Activated effector memory CD4-positive, alpha-beta T cell treated with anti-CD3 and anti-CD28 coated beads, Interleukin-2, amount 50 U/mL, for 16 hours (primary cell): ENCODE measurements at regions not wholly inside any gene's neighbourhood (a gene's known extent, or its start where the extent isn't known, plus 50 kb on each side); places are given as distances from the start of the nearest gene placed in this dataset.
"Not testable (repeated sequence)": the region's sequence is repeated elsewhere in the genome, so short reads cannot be mapped to it uniquely, and the experiment has no call there.

ENCODE experiments used
- DNase-seq: peaks from one replicate; pipeline ENCODE4 v3.0.0-alpha.2; 2020

DNA sequence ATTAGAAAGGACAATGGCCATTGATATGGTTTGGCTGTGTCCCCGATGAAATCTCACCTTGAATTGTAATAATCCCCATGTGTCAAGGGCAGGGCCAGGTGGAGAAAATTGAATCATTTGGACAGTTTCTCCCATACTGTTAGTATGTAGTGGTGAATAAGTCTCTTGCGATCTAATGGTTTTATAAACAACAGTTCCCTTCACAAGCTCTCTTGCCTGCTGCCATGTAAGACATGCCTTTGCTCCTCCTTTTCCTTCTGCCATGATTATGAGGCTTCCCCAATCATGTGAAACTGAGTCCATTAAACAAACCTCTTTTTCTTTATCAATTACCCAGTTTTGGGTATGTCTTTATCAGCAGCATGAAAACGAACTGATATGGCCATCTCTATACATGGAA is 302.7 kb downstream of the SFMBT2 start:
- no peak for DNase-seq

DNA sequence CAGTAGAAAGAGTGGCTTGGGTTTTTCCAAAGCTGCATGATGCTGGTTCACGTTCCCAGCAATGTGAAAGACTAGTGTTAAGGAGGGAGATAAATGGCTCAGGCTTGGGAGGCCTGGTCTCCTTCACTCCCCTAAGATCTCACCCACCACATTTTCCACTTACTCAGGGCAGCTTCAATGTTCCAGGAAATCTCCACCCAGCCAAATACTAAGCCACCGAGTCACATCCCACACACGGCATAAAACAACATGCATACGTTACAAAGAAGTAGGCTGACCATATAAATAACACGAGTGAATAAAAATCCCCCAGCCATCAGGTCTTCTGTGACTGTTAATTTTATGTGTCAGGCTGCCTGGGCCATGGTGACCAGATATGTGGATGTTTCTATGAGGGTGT is 303.5 kb downstream of the SFMBT2 start:
- no peak for DNase-seq

DNA sequence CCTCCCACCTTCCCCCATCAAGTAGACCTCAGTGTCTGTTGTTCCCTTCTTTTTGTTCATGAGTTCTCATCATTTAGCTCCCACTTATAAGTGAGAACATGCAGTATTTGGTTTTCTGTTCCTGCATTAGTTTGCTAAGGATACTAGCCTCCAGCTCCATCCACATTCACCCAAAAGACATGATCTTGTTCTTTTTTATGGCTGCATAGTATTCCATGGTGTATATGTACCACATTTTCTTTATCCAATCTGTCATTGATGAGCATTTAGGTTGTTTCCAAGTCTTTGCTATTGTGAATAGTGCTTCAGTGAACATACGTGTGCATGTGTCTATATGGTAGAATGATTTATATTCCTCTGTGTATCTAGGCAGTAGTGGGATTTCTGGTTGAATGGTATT is 306.5 kb downstream of the SFMBT2 start:
- not testable (repeated sequence) for DNase-seq

DNA sequence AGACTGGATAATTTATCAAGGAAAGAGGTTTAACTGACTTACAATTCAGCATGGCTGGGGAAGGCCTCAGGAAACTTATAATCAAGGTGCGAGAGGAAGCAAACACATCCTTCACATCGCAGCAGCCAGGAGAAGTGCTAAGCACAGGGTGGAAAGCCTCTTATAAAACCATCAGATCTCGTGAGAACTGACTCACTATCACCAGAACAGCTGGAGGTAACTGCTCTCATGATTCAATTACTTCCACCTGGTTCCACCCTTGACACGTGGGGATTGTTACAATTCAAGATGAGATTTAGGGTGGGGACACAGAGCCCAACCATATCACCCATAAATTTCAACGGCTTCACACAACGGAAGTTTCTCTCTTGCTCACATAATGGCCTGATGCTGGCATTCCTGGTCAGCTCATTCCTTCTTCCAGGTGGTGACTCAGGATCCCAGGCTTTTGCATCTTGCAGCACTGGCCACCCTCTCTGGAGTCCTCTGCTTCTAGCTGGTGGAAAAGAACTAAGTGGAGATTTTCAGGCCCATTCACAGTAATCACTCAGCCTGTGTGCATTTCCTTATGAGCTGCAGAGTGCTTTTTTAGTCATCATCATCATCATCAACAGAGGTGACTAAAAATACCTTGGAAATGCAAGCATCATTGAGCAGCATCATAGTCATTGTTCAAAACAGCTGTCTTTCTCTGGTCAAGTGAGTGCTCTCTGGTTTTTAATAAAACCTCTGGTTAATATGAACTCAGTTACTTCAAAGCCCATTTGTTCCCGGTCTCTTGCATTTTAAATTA is 308.1 kb downstream of the SFMBT2 start:
- DNase-seq = no peak

DNA sequence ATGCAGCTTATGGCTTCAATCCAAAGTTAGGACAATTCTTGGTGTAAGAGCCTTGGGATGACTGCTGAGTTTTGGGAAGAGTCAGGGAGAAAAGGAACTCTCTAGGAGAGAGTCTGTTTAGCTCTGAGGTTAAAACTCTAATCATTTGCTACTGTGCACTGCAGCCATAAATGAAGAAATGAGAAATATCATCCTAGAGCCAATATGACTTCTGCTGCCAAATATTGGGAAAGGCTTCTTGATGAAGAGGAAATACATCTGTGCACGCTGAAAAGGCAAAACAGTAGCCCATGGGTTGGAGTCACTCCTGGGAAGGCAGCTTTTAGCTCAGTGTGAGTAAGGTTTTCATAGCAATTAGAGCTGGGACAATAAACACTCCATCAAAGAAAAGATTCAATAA is 308.8 kb downstream of the SFMBT2 start:
- DNase-seq = no peak

DNA sequence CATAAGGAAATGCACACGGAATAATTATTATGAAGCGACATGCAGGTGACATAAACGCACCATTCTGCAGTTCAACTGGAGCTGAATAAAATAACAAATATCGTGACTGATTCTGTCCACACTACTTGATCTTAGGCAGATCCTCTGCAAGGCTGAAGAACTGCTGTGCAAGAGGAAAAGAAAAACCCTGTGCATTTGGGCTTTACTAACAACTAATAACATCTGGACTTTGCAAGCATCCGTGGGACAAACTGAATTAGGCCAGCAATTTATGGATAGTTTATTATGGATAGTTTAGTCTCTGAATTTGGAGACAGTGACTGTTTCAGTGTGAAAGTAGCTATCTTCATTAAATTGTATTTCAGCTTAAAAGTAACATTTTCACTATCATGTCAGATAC is 309.4 kb downstream of the SFMBT2 start:
- no peak for DNase-seq

DNA sequence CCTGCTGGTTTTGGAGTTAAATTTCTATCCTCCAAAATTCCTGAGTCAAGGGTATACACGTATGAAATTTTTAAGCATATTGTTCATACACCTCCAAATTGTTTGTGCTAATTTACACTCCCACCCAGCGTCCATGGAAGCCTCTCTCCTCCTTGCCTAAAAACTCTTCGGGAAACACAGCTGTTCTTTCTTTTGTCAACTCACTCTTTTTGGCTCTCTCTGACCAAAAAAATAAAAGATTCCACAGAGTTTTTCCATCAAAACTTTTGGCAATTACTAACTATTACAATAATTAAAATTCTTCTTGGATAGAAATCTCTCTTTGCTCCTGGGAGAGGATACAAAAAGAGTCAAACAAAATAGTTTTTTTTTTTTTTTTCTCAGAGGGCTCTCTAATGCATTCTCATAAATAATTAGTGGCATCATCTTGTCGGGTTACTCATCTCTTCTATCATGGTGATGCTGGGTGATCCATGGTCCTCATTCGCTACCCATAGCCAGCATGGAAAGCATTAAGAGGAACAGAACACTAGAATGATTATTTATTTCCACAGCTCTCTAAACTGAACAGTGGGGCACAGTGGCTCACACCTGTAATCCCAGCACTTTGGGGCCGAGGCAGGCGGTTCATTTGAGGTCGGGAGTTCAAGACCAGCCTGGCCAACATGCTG is 310.7 kb downstream of the SFMBT2 start:
- DNase-seq = no peak

DNA sequence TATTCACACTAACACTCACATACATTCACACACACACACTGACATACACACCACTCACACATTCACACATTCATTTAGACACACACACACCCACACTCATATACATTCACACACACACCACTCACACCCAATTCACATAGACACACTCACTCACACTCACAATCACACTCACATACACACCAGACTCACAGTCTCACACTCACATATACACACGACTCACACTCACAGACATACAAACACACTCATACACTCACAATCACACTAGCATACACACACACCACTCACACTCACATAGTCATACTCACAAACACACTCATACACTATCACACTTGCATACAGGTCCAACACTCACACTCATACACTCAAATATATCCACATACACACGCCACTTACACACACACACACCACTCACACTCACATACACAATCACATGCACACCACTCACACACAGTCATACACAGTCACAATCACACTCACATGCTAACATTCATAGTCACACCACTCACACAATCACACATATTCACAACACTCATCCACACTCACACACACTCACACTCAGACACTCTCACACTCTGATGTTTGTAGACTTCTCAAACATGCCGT is 312.6 kb downstream of the SFMBT2 start:
- DNase-seq = no peak

DNA sequence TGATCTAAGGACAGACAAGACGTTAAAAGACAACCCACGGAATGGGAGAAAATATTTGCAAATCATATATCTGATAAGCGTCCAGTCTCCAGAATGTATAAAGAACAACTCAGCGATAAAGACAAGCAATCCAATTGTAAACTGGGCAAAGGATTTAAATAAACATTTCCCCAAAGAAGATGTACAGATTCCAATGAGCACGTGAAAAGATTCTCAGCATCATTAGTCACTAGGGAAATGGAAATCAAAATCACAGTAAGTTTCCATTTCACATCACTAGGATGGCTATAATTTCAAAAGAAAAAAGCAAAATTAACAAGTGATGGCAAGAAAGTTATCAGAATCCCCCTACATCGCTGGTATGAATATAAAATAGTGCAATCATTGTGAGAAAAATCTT is 316.1 kb downstream of the SFMBT2 start:
- no peak for DNase-seq

DNA sequence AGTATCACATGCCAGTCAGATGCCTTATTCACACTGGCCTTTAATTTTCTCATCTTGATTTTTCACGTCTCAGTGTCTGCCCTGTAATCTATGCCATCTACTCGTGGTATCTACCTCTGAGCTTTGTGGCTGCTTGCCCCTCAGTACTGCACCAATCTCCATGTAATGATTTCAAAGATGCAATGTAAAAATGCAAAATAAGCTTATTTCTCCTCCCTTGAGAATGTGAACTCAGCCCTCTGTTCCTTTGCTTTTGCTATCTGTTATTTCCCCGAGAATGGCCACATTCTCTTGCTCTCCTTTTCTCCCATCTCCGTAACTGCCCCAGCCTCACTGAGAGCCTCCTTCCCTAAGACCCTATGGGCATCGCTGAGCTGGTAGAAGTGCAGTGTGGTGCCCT is 317.5 kb downstream of the SFMBT2 start:
- DNase-seq = no peak

DNA sequence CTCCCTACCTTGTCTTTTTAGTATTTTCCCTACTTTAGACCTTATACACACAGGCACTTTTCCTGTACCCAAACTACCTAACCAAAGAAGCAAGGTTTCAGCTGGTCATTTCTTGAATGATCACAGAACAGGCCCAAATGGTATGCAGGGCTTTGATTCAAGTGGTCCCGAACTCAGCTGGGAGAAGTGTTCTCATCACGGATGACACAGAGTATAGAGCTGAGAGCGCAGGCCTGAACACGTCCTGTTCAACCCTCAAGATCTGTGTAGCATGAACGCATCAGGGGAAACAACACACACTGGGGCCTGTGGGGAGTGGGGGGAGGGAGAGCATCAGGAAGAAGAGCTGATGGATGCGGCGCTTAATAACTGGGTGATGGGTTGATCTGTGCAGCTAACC is 318.2 kb downstream of the SFMBT2 start:
- no peak for DNase-seq

DNA sequence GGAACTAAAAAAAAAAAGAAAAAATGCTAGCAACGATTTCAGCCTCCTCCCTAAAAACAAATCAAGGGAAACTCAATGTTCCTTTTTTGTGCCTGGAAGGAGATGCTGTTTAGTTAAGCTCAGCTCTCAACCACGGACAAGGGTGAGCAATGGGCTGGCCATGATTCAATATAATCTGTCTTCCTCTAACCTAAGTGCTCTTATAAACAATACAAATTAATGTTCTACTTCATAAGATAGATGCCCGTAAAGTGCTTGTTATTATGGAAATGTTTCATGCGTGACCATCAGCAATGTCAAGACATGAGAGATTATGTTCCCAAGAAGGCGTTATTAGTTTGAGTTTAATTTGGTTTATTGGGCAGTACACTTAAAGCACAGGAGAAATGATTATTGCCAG is 320.3 kb downstream of the SFMBT2 start:
- no peak for DNase-seq

DNA sequence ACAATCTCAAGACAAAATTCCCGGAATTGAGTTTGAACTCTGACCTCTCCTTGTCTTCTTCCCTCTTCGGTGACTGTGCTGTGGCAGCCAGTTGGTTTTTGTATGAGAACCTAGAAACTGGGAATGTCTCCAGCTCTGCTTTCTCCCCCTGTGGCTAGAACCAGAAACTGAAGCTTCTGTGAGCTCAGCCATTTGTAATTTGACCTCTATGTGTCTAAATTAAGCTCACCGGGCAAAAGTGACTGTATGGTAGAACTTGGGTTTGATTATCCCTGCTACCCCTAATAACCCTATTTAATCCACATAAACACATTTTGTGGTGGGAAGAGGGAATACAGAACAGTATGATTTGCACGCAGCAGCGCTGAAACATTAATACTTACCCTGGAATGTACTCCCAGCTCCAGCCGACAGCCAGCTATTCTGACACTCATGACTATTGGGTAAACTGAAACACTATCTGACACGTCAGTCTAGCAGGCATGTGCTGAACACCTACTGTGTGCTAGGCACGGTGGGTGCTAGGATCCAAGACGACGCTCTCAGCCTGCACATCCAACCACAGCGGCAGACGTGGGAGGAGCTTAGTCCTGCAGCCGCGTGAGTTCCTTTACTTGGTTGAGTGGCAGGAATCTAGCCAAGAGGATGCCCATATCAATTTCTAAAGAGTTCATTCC is 324.8 kb downstream of the SFMBT2 start:
- DNase-seq = no peak

DNA sequence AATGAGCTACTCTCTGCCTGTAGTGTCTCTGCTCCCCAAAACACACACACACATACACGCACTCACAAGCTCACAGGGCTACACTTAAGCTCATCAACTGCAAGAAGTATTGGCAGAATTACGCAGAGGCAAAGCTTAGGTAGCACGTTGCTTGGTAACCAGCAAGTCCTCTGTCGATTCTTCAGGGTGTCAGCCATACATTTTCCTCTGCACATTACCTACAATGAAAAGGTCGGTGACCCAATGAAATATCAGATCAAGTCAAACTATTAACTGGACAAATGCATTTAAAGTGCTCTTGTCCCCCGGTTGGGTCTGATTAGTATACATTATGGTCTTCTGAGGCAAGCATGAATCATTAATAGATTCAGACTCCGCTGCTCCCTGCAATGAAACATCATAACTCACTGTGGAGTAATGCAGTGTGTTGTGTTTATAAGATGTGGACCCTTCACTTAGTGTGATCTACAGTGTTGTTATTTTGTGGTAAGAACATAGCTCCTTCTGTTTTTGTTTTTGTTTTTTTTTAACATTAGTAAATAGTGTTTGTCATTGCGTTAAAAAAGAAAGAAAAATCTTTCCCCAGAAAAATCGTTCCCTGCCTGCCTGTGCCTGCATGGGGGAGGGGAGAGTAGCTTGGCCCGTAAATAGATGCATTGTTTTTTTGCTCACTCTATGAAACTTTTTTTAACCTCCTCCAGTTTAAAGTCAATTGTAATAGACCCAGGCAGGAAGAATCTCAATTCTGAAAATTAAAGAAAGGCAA is 325.5 kb downstream of the SFMBT2 start:
- no peak for DNase-seq

DNA sequence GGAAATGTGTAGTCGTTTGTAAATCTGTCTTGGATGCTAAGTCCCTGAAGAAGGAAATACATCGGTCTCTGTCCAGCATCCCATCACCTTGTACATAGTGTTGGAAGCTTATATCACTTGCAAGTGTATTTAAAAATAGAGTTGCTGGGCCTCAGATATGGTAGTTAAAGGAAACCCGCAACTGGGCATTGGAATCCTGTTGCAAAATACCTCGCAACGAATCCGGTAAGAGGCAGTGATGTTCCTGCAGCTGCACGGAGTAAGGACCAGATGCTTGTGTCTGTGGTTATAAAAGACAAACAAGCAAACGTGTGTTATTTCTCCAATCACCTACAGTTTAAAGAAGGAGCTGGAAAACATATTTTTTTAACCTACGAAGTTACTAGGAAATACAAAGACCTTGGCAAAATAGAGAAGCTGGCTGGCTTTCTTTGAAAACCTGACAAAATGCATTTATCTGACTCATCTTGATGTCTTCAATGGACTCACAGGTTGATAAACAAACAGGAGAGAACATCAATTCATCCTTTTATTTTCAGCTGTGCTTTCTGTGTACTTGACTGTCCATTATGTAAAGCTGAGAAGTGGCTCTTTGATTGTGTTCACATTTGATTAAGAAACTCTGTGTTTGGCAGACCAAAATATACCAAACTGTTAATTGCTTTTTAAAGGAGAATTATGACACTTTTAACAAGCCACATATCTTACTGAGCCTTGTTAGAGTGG is 326.4 kb downstream of the SFMBT2 start:
- no peak for DNase-seq

DNA sequence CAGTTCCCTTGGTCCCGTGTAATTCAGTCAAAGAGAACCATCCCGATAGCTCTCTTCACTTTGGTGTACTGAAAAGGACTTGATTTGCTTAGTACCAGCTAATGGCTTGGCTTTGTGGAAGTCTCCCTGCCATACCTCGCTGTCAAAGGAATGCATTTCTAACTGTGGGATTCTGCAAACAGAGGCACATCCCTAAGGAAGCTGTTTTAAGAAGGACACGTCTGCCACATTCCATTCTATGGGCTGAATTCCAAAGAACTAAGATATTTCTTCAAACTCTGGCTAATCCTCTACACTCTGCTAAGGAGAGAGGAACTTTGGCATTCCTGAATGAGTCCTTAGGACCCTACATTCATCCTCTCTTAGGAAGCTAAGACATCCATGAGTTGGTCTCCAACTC is 327.9 kb downstream of the SFMBT2 start:
- DNase-seq = no peak

DNA sequence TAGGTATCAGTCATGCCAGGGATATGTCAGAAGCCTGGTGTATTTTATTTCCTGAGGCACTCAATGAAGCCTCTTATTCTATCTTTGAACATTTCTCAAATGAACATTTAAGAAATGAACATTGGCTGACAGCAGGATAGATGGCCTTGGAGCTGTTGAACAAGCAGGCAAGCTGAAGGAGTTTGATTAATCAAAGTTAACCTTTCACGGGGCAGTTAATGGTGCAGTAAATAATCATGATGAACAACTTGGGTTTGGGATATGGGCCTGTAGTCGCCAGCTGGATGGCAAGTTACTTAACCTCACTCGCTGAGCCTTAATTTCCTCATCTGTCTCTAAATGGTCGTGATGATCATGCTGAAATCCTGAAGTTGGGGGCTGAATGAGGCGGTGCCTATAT is 333.0 kb downstream of the SFMBT2 start:
- DNase-seq = no peak

DNA sequence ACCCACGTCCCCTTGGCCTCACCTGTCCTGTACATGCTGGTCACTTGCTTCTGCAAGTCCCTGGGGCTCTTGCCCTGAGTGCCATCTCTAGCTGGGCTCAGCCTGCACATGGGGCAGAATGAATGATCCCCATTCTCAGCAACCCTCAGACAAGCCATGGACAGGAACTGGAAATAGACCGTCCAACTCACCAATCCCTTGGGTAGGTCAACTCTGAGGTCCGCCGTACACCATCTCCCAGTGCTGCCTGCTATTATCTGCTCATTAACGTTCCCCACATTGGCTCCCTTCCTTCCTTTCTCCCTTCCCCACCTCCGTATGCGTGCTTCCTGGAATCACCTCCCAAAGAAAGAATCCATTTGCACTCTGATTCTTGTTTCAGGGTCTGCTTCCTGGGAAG is 335.0 kb downstream of the SFMBT2 start:
- no peak for DNase-seq

DNA sequence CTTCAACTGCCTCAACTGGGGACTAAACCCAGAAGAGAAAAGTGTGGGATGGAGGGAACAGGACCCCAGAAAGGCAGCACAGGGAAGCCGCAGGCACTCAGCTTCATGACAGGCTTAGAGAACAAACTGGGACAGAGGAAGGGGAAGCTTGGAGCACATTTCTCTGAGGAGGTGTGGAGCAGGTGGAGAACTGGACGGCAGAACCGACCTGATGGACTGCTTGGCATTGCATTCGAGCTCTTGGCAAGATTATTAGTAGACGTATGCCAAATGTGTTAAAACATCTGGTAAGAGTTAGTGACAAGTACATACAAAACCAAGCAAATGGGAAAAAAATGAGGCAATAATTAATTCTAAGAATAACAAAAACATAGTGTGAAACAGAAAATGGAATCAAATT is 335.7 kb downstream of the SFMBT2 start:
- DNase-seq = no peak

DNA sequence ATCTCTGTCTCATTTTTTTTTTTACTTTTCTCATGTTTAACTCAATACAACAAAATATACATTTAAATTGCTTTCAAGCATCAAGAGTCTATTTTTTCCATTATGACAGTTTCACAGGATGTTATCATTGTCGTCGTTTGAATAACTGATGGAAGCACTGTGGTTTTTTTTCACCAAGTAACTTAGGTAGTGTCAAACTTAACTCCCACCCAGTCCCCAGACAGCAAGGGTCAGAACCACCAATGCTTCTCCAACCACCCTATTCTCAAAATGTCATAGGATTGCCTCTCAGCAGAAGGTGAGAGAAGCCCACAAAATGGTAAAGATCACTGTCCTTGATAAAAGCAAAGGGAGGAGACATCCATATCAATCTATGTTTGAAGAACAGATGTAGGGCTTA is 339.4 kb downstream of the SFMBT2 start:
- no peak for DNase-seq

DNA sequence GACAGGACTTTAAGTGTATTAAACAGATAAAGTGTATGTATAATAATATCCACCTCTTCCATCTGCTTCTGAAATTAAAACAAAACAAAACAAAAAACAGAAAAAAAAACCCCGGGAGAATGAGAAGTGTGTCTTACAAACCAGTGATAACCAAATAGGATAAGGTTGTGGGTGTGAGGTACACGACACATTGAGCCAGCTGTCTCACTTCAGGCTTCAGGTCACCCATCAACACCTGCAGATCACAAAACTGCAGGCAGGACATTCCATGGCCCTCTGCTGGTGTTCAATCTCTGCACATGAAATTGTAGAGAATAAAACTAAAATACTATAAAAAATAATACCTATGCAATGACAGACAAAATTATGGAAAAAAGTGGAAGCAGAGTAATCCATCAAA is 339.9 kb downstream of the SFMBT2 start:
- DNase-seq = no peak

DNA sequence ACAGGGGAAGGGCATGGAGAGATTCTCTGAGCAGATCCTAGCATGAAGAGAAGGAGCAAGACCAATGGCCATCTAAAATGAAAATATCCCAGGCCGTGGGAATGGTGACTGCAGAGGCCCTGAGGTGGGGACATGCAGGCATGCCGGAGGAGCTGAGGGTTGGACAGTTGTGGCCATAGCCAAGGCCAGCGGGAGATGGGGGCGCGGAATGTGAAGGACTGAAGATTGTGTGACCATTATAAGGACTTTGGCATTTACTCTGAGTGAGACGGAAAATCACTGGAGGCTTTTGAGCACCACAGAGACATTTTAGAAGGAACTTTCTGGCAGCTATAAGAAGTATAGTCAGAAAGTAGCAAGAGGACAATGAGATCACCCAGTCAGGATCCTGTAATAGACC is 341.1 kb downstream of the SFMBT2 start:
- no peak for DNase-seq
